Renal cortex interstitium (tissue), 11 donors: ENCODE measurements at regions not wholly inside any gene's neighbourhood (a gene's known extent, or its start where the extent isn't known, plus 50 kb on each side); places are given as distances from the start of the nearest gene placed in this dataset.
A peak's percentile ranks its signal among the peaks of the same experiment; 100 is the strongest.

Experiments used
- DNase-seq, 11 donors: peaks; one replicate each; pipeline ENCODE4 v3.0.0-alpha.2; 2013; ENCODE audit warnings: low read depth in 9 of 11, low spot score in 4 of 11; ENCODE audit errors: extremely low read depth in 1 of 11

DNA sequence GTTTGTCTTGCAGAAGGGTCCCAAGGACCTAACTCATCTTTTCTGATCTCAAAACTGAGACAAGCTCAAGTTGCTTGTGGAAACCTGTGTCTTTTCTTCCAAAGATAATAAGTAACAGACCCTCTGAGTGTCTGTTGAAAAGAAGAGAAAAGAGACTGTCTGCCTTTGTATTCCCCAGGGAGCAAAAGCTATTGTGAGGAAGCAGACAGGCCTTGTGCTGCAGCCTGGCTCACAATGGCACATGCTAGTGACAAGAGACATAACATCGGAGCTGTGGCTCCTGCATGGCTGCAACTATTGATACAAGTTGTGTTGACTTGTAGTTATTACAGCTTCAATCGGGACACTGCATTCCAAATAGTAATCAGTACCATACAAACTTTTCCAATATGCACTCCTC, 202.9 kb downstream of the DKK1 start:
- no peak for DNase-seq

- no peak for DNase-seq
Measured at GRCh38 chr10:52523696-52524095, 209.6 kb downstream of the DKK1 start.

DNA sequence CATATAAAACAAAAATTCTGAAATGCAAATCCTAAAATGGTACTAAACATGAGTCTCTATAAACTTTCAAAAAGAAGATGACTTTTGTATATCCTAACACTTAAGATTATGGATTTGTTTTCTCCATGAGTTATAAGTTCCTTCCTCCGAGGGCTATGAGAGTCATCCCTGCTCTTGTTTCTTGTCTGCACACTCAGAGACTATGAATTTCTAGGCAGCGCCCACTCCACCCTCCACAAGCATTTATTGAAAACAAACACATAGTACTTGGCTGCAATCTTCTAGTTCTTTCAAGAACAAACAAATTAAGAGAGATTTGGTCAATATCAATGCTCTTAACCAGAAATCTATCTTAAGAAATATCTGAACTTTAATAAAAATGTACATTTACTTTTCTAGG, 211.7 kb downstream of the DKK1 start:
- no peak for DNase-seq

GRCh38 chr10:52526251-52526823, 212.3 kb downstream of the DKK1 start:
- no peak for DNase-seq

- no peak for DNase-seq
Measured at GRCh38 chr10:52532650-52533290, 218.7 kb downstream of the DKK1 start.

- DNase-seq = no peak
Measured at GRCh38 chr10:52533986-52534385, 219.9 kb downstream of the DKK1 start.

DNA sequence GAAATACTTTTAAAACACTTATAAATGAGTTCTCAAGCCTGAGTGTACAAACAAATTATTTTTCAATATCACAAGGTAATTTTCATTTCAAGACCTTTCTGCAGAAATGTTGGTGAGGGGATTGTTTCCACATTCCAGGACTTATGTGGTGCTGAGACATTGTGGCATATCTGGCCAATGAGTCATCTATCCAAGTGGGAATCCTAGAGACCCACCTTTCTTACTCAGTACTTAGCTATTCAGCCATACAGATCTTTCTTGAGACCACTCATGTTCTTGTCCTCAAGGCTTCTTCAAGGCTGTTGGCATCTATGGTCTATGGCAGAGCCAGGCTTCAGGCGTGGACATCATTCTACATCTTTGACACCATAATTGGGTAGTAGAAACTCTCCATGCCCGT, 225.4 kb downstream of the DKK1 start:
- no peak for DNase-seq

DNA sequence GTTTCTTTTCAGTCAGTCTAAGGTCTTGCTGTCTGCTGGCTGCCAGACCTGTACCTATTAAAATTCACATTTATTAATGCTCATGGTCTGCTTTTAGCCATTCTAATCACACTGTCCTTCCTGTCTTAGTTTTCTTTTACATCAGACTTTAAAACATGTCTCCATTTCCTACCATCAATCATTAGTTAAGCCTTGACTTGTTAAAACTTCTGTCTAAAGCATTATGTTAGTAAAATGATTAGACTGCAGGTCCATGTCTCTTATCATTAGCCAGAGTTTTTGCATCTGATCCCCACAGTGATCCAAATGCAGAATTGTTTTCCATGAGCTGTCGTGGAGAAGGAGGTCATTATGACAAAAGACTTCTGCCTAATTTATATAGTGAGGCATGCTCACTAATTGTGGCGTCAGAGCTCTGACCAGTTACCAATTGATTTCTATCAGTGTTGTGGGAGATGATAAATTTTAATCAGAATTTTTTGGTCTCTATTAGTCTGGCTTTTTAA, 226.5 kb downstream of the DKK1 start:
- no peak for DNase-seq

DNA sequence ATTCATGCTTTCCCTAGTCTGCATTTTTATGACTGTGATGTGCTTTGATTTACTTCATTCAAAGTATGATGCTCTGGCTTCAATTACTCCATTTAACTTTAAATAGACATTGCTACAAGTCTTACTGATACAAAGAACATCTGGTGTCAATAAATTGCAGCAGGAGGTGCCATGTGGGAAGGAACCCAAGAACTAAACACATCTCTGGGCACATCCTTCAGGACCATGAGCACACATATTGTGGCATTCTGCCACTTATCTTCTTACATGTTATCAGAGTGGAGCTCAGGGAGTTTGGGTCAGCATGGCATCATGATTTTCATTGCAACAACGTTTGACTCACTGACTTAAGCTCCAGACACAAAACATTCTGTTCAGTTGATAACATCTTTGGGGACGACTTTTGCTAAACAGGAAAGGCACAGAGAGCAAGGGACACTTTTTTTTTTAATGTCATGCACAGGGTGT, 227.0 kb downstream of the DKK1 start:
- no peak for DNase-seq

DNA sequence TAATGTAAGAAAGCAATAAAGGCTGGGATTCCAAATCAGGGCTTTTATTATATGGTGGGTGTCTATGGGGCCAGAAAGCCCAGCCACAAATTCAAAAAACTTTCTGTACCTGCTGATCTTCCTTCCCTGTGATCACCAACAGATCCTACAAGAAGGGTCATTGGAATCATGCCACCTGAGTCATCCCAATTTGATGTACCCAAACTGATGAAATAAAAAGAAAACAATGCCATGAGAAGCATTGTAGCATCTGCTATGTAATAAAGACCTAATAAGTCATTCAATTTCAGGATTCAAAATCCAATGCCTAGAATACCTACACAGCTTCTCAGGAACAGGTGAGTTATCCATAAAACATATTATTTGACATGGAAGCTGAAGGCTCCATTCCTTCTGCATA, 228.8 kb downstream of the DKK1 start:
- no peak for DNase-seq

GRCh38 chr10:52551046-52551445, 221.5 kb downstream of the MBL2 start:
- DNase-seq = peak in 1 of 11 donors; percentile 17

- DNase-seq = no peak
Measured at GRCh38 chr10:52558090-52558489, 214.5 kb downstream of the MBL2 start.

DNA sequence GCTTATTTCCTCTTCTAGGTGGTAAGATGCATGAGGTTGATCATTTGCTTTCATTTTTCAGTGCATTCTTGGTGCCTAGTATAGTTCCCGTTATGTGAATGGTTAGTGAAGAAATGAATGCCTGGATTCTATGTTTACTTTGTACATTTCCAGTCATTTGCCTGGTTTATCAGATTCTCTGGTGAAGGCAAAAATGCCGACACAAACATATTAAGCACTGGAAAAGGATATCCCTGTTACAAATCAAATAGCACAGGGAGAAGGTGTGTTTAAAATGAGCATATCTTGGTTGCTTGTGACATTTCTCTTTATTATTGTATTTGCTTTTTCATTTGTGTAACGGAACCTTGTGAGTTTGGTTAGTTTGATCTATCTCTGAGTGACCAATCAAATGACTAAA, 211.3 kb downstream of the MBL2 start:
- no peak for DNase-seq

DNA sequence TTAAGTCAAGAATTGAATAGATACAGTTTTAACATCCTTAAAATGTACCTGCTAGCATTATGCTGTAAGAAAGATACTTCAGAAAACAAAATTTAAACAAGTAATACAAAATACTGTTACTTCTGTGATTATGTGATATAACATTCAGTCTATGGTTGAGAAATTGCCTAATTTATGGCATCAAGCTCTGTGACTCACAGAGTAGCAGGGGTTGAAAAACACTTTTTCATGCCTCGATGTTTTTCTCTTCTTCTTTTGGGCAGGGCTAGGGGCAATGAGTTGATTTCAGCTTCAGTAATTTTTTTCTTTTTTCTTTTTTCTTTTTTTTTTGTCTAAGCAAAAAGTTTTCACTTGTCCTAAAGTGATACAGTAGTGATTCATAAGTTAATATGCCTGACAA, 209.2 kb downstream of the MBL2 start:
- DNase-seq = no peak

DNA sequence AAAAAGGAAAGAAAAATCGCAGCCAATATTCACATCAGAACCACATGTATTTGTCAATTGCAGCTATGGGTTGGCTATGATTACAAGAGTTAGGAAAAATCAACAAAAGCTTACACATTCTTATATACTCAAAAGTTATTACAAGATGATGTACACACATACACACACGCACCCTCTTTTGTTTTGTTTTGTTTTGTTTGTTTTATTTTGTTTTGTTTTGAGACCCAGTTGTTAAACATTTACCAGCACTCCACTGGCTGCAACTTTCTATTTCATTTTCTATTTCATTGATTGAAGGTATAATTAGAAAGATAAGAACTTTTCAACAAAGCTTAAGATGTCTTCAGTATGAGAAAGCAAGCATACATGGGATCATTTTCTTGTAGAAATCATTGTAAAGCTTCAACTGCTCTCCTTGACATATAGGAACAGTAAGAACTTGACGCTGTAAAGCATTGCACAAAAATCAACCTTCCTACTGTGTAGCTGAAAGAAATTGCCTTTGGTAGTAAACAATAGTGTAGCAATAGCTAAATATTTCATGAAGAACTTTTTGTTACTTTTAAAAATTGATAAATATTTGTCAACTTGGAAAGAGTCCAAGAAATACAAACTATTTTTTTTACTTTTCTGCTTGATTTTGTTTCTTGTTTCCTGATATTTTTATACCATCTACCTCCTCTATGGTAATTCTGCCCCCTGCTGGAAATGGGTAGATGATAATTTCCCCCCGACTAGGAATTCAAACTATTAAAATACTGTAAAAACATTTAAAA, 205.9 kb downstream of the MBL2 start:
- peak in 1 of 11 donors; percentile 37 for DNase-seq

DNA sequence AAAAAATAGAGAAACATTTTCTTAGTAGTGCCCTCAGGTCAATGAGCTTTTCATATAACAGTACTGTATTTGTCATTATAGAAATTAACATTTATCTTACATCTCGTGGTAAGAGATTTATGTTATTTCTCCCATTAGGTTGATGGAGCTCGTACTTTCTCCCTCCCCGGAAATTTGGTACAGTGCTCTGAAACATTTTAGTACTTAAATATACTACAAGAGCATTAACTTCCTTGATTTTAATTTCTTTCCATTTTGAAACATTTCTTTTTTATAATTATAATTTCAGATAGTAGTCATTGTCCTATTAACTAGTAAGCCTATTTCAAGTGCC, 205.4 kb downstream of the MBL2 start:
- DNase-seq = no peak

GRCh38 chr10:52568309-52568708, 204.3 kb downstream of the MBL2 start:
- DNase-seq = no peak

- DNase-seq = no peak
Measured at GRCh38 chr10:52570490-52570889, 202.1 kb downstream of the MBL2 start.

GRCh38 chr10:52571018-52571417, 201.6 kb downstream of the MBL2 start:
- no peak for DNase-seq

- DNase-seq = no peak
Measured at GRCh38 chr10:52571516-52572182, 200.9 kb downstream of the MBL2 start.
